ENCODE measurements at regions not wholly inside any gene's neighbourhood (a gene's known extent, or its start where the extent isn't known, plus 50 kb on each side); places are given as distances from the start of the nearest gene placed in this dataset.

GRCh38 chr1:182143154-182143657 is 81.7 kb upstream of the ZNF648 start:
- Histone ChIP-seq H4K20me1 (ENCODE audit: insufficient read depth) (no peaks in the 10 kb centered on the region), H3K9ac (ENCODE audit: low read length) (no peak overlapping the region), H3K36me3 (ENCODE audit: control insufficient read depth in 1 of 2, insufficient read depth in 2 of 2, low read length in 2 of 2) (no peaks in the 10 kb centered on the region), H3K27me3 (ENCODE audit: insufficient read depth, low read length) (no peaks in the 10 kb centered on the region), H3K4me3 (replicated peaks in 1 of 2; ENCODE audit: low read depth in 1 of 2, low read length in 2 of 2) (no peak overlapping the region), H3K27ac (ENCODE audit: low read depth, low read length) (no peak overlapping the region), H3K9me2 (ENCODE audit: insufficient read depth) (no peaks in the 10 kb centered on the region), H2AFZ (ENCODE audit: low read depth, low read length, poor library complexity, severe bottlenecking) (peak overlapping the region; percentile 81), H3K4me2 (ENCODE audit: low read length) (0 out of 2 replicates have a peak overlapping the region, but pooled peaks have one; percentile 8), H3K4me1 (ENCODE audit: control insufficient read depth in 1 of 2, insufficient read depth in 2 of 2, low read length in 2 of 2) (no peaks in the 10 kb centered on the region), H3K79me2 (ENCODE audit: insufficient read depth, low read length) (no peaks in the 10 kb centered on the region), H3K9me3 (ENCODE audit: control insufficient read depth in 1 of 2, insufficient read depth in 1 of 2, low read depth in 1 of 2, low read length in 2 of 2) (no peaks in the 10 kb centered on the region)
- no peak for TF ChIP-seq POLR2AphosphoS5 (IDR thresholded peaks at IDR 0.05; ENCODE audit: low read depth, low read length)
- no peak for TF ChIP-seq FOSL1 (IDR thresholded peaks at IDR 0.05; ENCODE audit: low read depth)
- no peak for TF ChIP-seq YY1 (IDR thresholded peaks at IDR 0.05; ENCODE audit: extremely low read depth, insufficient replicate concordance, low read depth, low read length)
- TF ChIP-seq CTCF (IDR thresholded peaks at IDR 0.05 in 2 of 3, conservative IDR thresholded peaks at IDR 0.05 in 1 of 3; ENCODE audit: borderline replicate concordance in 1 of 3, insufficient read depth in 1 of 3, low read depth in 2 of 3, low read length in 2 of 3) = peak; percentile 86 to 97 (median 92)
- TF ChIP-seq MAX (IDR thresholded peaks at IDR 0.05) = no peak
- TF ChIP-seq RAD21 (IDR thresholded peaks at IDR 0.05; ENCODE audit: low read depth) = peak; percentile 97
- TF ChIP-seq SRF (IDR thresholded peaks at IDR 0.05; ENCODE audit: low read depth) = no peak
- TF ChIP-seq CBX3 (IDR thresholded peaks at IDR 0.05; ENCODE audit: low read depth) = 0 out of 2 replicates have a peak, but pooled peaks have one; percentile 31
- no peak for TF ChIP-seq JUND (IDR thresholded peaks at IDR 0.05)
- no peak for TF ChIP-seq EGR1 (IDR thresholded peaks at IDR 0.05; ENCODE audit: low read depth)
- TF ChIP-seq EZH2phosphoT487 (IDR thresholded peaks at IDR 0.05; ENCODE audit: borderline replicate concordance) = no peak
- CTCF ChIA-PET = interaction anchor here (0.6 to 6.9 kb wide), 42 partner anchors 8 to 664 kb away, joined by 3 to 96 read pairs (median 4); partner anchors contain the start of gene GLUL
- intact Hi-C loops (cut with micrococcal nuclease) = loop anchor here (1.0 to 2.0 kb wide), 3 partner anchors 56 to 253 kb away; no protein-coding TSS in a partner anchor
- POLR2A ChIA-PET = interaction anchor here (0.9 to 2.8 kb wide), 3 partner anchors 249 to 254 kb away, joined by 3 to 18 read pairs (median 4); partner anchors contain the start of gene GLUL
- BruUV-seq (replicated peaks) = no TSS peak
- peak; percentile 58 for DNase-seq (ENCODE audit: low read depth, low spot score)
- RAD21 ChIA-PET (ENCODE audit: low non-redundant PET in 1 of 2, low total read pairs in 2 of 2, uncharacterized antibody in 2 of 2, unreplicated experiment in 2 of 2) = interaction anchor here (0.8 to 2.4 kb wide), 9 partner anchors 43 to 253 kb away, joined by 3 to 22 read pairs (median 6); partner anchors contain the start of gene GLUL (in 1 of the 2)
- ATAC-seq = peak; percentile 95

All from HCT116 (cell line).